CD4-positive, alpha-beta T cell treated with Interleukin-4 for 1 hour (primary cell): ENCODE measurements at regions not wholly inside any gene's neighbourhood (a gene's known extent, or its start where the extent isn't known, plus 50 kb on each side); places are given as distances from the start of the nearest gene placed in this dataset.

ENCODE experiments used
- DNase-seq, 2 donors: peaks; one replicate each; pipeline ENCODE4 v3.0.0-alpha.2; 2020 to 2022

DNA sequence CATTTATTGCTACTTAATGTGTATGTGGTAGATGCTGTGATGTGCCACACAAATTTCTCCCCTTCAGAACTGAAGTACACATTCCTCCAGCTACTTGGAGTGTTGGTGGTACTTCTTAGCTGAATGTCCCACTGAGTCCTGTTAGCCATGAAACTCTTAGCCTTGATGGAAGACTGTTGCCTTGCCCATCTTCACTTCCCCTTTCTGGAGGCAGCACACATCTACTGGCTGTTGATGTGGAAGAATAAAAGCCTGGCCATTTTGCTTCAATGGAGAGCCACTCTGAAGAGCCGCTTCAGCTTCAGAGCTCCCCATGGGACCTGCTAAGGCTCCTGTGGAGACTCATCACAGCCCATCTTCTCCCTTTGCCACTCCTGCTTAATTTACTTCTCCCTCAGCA is 157.7 kb upstream of the PITX2 start:
- DNase-seq: no peak

DNA sequence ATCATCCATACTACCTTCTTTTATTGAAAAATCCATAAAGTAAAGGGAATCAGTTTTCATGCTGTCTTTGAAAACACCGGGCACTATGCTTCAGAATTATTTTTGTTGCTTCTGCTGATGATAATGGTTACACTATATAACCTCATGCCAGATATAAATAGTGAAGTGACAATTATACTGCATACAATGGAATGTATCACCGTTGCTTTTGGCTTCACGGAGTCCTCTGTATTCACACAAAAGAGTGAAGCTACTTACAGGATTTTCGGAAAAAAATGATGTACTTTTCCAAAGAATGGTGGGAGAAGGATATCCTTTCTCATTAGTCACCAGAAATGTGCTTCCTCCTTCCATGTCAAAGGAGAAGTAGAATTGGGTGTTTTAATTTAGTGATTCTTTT is 159.1 kb upstream of the PITX2 start:
- DNase-seq: no peak

- DNase-seq: no peak
Observed at GRCh38 chr4:110787109-110787508, 164.2 kb upstream of the PITX2 start.

GRCh38 chr4:110787707-110788106 is 164.8 kb upstream of the PITX2 start:
- no peak for DNase-seq

DNA sequence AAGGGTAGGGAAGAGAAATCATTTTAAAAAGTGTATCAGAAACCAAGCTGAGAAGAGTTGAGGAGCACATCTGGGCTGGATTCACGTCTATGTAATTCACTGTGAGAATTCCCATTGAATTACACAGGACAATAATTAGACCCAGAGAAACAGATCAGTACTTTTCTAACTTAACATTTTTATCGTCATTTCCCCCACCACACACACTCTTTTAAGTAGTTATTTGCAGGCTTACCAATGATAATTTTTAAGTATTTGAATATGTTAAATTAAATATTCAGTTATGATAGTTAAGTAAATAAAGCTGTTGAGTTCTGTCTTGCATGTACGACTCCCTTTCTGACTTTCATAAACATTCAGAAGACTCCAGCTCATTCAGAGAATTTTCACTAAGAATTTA is 165.4 kb upstream of the PITX2 start:
- DNase-seq: no peak

DNA sequence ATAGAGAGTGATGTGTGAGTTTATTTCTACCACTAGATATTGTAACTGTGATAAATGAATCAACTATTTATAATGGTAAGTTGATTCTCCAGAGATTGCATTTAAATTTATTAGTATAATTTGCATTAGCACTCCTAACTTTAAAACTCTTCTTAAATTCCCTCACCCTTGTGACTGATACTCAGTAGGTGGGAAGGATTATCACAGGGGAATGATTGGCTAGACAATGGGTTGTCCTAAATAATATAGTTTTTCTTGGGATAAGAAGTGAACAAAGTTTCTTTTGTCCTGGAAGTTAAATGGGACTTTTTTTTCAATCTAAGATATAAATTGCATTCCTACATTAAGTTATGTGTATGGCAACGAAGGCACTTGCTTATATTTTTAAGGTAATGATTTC is 169.2 kb upstream of the PITX2 start:
- no peak for DNase-seq

DNA sequence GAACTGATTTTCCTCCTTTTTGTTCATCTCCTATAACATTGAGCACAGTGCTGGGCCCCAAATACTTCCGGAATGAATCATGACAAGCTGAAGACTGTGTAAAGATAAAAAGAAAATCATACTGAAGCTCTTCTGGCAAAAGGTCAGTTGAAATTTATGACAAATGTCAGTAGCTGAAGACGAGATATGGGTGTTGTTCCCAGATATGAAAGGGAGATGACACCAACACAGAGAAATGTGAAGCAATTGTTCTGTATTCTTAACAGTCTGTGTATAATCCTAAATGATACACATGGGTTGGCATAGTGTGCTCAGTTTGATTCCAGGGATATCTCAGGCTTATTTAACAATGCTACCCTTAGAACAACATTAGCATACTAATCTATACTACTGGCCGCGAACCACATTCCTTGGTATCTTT is 170.5 kb upstream of the PITX2 start:
- no peak for DNase-seq

DNA sequence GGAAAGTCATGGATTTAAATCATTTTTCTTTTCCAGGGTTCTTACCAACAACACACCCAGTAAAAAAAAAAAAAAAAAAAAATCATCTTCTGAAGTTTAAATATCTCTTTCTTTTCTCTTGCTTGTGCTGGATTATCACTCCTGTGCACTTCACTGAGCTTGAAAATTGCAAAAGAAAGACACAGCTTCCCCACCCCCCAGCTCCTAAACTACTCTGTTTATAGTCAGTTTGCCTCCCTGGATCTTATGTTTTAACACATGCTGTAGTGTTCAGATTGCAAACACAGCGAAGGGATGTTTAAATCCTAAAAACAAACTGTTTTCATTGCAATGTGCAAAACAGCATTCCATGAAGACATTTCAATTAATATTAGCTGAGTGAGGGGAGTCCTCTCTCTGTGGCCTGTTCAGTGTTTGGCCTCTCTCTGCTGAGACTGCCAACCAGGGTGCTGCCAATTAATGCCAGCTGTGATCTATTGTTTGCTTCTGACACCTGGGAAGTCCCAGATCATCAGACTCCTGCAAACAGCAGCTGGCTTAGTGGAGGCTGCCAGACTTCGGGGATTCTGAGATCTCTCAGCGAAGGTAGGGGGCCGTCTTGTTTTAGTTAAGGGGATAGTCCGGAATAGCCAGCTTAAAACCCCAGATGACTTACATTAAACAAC is 171.1 kb upstream of the PITX2 start:
- DNase-seq: no peak

- DNase-seq: no peak
Observed at GRCh38 chr4:110795971-110796370, 173.1 kb upstream of the PITX2 start.

GRCh38 chr4:110797486-110797885 is 174.6 kb upstream of the PITX2 start:
- DNase-seq: no peak

- no peak for DNase-seq
Observed at GRCh38 chr4:110798687-110799086, 175.8 kb upstream of the PITX2 start.

GRCh38 chr4:110799211-110799610 is 176.3 kb upstream of the PITX2 start:
- DNase-seq: no peak

DNA sequence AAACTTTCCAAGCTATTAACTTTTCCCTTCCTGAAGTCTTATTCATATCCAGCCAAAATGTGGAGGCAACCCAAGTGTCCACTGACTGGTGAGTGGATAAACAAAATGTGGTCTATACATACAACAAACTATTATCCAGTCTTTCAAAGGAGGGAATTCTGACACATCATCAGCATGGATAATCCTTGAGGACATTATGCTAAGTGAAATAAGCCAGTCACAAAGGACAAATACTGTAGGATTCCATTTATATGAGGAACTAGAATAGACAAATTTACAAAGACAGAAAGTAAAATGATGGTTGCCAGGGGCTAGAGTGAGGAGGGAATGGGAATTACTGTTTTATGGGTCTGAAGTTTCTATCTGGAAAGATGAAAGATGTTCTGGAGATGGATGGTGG is 178.7 kb upstream of the PITX2 start:
- no peak for DNase-seq

GRCh38 chr4:110808351-110808878 is 185.5 kb upstream of the PITX2 start:
- no peak for DNase-seq

GRCh38 chr4:110815950-110816349 is 193.1 kb upstream of the PITX2 start:
- DNase-seq: no peak

DNA sequence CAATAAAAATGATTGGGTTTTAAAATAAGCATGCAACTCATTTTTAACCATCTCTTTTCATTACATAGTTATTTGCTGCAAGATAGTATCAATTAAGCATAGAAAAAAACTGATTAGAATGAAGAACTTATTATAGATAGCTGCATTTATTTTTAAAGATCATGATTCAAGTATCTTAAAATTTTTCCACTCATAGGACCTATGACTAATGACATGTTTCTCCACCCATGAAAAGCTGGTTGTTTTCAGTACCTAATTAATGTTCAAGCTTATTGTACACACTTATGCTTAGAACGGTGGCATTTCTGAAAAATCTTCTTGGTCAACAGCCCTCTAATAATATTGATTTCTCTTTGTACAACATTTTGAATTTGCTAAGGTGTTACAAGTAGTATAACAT is 193.5 kb upstream of the PITX2 start:
- DNase-seq: no peak

DNA sequence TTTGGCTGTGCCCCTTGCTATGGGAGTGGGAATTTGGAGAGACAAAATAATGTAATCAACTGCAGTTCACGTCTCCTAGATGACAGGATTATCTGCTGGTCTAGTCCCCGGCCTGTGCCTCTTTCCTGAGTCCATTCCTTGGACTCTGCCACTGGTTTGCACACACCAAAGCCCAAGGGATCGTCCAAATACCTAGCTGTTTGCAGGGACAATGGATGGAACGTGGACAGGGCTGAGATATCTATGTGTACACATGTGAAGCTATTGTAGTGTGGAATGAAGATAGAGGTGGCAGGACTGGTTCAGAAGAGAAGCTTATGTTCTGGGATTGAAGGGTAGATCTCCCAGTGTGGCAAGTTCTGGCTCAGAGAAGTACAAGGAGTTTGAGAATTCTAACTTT is 198.3 kb upstream of the PITX2 start:
- DNase-seq: no peak

DNA sequence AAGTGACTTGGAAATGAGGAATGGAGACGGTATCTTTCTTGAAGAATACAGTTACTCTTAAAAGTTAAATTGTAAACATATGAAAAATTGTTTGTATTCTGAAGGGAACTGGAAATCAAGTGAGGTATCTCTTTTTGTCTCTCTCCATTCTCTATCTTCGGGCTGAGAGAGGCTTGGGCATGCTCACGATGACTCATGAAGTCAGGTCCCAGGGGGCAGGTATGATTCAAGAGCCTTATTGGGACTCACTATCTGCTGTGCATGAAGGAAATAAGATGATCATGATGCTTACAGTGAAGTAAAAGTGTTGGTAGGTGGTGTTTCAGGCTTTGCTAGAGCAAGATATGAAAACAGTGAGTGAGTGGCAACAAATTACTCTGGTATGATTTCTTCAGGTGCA is 200.4 kb upstream of the PITX2 start:
- DNase-seq: no peak

DNA sequence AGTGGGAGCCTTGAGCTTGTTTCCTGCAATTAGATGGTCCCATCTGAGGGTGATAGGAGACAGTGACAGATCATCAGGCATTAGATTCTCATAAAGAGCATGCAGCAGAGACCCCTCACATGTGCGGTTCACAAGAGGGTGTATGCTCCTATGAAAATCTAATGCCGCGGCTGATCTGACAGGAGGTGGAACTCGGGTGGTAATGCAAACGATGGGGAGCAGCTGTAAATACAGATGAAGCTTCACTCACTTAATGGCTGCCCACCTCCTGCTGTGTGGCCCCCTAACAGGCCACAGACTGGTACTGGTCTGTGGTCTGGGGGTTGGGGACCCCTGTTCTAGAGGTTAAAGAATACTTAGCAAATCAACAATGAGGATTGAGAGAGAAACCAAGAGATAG is 201.5 kb upstream of the PITX2 start:
- DNase-seq: no peak

- no peak for DNase-seq
Observed at GRCh38 chr4:110826656-110827055, 203.8 kb upstream of the PITX2 start.

- no peak for DNase-seq
Observed at GRCh38 chr4:110830461-110830860, 207.6 kb upstream of the PITX2 start.

- DNase-seq: no peak
Observed at GRCh38 chr4:110837896-110838450, 215.1 kb upstream of the PITX2 start.

DNA sequence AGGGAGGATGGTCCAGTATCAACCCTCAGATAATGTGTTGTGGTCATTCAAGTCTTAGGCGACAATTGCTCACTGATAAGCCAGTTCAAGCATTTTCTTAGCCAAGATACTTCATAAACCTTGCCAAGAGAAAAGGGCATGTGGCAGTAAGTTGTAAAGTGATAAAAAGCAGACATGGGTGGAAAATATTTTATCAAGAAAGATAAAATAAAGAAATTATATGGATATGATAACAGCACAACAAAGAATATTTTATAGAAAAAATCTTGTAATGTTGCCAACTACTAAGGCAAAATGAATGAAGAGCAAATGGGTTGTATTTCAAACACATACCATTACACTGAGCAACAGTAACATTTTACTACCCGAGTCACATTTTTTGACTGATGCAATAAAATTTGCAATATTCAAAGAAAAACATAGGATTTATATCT is 217.4 kb upstream of the PITX2 start:
- no peak for DNase-seq

DNA sequence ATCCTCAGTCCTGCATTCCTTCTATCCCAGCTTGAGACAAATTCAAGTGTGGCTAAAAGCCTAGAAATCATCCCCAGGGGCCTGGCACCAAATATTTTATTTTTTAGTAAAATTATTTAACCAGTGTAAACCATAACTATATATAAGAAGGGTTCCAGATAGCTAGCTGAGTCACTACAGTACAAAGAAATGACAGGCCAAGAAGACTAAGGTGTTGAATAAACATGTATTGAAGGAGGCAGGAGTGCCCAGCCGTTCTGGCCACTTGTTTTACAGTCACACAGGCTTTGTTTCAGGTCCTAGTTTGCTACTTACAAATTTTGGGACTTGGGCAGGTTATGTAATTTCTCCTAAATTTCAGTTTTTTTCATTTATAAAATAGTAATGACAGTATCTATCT is 225.9 kb upstream of the PITX2 start:
- no peak for DNase-seq

DNA sequence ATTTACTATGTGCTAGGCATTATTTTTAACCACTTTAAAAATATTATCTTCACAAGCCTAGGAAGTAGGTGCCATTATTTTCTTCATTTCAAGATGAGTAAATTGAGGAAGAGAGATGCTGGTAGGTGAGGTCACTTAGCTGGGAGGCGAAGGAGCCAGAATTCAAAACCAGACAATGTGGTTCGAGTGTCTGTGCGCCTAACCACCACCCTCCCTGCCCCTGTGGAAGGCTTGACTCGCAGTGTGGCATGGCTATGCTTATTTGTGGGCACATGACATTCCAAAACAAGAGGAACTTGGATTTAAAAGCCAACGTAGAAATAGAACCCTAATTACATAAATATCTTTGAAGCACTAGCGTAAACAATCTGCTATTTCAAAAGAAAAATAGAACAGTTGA is 226.6 kb upstream of the PITX2 start:
- DNase-seq: no peak
